ENCODE measurements at regions not wholly inside any gene's neighbourhood (a gene's known extent, or its start where the extent isn't known, plus 50 kb on each side); places are given as distances from the start of the nearest gene placed in this dataset.

- DNase-seq = no peak
Measured at GRCh38 chr6:149185799-149186357, 131.6 kb upstream of the TAB2 start.

GRCh38 chr6:149186873-149187272 lies 130.6 kb upstream of the TAB2 start:
- DNase-seq = no peak

DNA sequence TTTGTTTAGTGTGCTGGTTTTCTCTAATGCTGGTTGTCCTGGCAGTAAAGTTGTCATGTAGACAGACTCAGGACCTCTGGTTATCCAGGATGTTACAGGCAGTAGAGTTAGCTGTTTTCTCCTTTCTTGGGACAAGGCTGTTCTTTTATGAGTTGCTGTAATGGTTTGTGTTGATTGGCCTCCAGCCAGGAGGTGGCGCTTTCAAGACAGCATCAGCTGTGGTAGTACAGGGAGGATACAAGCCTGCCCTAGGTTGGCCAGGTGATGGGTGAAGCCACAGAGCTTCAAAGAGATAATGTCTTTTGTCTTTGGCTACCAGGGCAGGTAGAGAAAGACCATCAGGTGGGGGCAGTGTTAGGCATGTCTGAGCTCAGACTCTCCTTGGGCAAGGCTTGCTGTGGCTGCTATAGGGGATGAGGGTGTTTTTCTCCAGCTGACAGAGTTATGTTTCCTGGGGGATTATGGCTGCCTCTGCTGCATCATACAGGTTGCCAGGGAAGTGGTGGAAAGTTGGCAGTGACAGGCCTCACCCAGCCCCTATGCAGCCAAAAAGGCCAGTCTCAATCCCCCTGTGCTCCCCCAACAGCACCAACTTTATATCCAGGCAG lies 127.2 kb upstream of the TAB2 start:
- DNase-seq = no peak

- no peak for DNase-seq
Measured at GRCh38 chr6:149194820-149195558, 122.5 kb upstream of the TAB2 start.

DNA sequence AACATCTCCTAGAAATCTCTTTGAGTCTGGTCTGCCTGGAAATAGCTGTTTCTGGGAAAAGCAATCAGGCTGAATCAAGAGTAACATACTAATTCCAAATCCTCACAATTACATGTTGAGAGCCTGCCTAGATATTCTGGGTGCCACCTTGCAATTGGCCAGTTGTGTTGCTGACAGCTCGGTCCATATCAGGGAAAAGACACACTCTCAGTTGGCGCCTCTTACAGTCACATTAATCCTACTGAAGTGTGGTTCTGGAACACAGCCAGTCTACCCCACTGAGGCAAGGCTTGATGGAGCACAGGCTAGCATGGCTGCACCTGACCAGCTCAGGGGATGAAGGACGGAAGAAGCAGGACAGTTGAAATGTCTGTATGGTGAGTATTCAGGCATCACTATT lies 121.4 kb upstream of the TAB2 start:
- DNase-seq = no peak

- no peak for DNase-seq
Measured at GRCh38 chr6:149197482-149197881, 120.0 kb upstream of the TAB2 start.

GRCh38 chr6:149198265-149198664 lies 119.2 kb upstream of the TAB2 start:
- DNase-seq = no peak

- DNase-seq = no peak
Measured at GRCh38 chr6:149200282-149200945, 117.1 kb upstream of the TAB2 start.

- DNase-seq = no peak
Measured at GRCh38 chr6:149201068-149201655, 116.3 kb upstream of the TAB2 start.

- DNase-seq = no peak
Measured at GRCh38 chr6:149202100-149202499, 115.4 kb upstream of the TAB2 start.

DNA sequence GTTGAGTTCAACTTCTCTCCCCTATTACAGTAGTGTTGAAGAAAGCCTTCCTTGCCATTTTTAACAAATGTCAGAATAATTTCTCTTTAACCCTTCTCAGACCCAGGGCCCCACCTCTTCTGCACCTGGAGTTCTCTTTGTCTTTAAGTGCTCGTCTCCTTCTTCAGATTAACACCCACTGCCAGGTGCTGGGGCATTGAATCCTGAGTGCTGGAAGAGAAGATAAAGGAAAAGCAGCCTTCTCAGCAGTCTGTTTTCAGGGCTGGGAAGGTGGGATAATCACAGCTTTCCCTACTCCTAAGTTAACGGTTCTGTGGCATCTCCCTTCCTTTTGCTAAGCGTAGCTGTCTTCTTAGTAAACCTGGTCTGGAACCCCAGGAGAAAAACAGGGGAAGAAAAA lies 114.6 kb upstream of the TAB2 start:
- no peak for DNase-seq

GRCh38 chr6:149203509-149203908 lies 114.0 kb upstream of the TAB2 start:
- no peak for DNase-seq

GRCh38 chr6:149208134-149208601 lies 109.3 kb upstream of the TAB2 start:
- no peak for DNase-seq

- peak; percentile 56 for DNase-seq
Measured at GRCh38 chr6:149209871-149210775, 107.4 kb upstream of the TAB2 start.

DNA sequence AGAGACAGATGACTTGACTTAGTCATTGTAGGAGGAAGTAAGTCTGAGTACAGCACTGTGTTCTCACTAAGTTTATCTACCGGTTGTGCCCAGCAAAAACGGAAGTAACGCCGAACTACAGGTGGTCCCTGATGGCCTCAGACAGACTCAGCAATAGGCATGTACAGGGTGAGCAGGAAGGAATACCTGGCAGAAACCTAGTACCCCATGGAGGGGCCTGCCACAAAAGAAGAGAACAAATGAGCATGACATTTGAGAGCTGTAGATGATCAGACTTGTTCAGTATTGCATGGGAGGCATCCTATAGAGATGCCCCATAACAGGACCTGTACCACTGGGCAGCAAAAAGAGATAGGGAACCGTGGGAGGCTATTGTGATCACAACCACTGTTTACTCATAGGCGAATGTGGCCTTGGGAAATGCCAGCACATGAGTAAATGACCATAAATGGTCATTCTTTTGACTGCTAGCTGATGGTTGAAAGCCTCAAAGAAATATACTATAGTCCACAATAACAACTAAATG lies 106.4 kb upstream of the TAB2 start:
- peak; percentile 54 for DNase-seq

DNA sequence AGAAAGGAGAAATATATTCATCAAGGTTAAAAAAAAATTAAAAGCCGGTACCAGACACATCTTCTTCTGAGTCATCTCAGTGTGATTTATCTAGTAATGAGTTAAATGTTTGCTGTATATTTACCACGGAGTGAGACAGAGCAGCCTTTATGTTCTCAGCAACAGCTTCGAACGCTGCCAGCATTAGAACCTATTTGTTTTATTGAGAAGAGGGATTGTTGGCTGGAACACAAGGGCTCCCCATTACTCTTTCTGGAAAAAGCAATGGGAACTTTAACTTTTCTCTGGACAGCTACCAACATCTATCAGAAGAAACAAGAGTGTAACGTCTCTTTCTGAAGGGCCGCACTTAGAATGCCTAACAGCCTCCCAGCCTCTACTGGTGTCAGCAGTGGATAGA lies 105.3 kb upstream of the TAB2 start:
- DNase-seq = no peak

DNA sequence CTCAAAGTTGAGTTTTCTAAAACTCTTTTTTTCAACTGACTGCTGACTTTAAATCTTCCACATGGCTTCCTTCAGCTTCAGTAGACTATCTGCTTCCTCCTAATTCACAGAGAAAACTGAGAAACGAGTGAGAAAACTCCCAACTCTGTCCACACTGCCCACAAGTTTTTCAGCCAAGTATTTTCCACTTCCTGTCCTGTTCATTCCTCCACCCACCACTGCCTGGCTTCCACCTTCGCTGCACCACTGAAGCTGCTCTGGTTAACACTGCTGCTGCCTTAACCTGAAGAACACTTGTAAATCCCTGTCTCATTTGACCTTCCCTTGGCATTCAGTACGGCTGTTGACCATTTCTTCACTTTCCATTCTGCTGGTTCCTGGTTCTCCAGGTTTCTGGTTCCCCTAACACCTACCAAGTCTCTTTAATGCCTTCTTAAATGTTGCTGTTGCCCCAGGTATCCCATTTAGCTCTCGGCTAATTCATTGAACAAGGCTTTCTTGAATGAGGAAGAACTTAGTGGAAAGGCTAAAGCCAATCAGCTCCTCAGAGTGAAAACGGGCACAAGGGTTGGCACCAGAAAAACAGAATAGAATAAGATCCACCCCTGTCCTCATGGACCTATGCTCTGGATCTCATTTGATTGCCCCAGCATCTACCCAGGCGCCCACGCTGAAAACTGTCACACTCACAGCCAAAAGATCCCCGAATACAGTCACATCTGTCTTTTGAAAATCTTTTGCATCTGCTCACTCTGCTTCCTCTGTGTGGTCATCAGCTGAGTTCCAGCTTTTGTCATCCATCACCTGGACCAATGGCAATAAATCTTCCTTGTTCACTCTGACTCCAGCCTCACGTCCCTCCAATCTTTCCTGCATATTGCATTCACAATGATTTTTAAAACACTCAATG lies 104.4 kb upstream of the TAB2 start:
- no peak for DNase-seq

DNA sequence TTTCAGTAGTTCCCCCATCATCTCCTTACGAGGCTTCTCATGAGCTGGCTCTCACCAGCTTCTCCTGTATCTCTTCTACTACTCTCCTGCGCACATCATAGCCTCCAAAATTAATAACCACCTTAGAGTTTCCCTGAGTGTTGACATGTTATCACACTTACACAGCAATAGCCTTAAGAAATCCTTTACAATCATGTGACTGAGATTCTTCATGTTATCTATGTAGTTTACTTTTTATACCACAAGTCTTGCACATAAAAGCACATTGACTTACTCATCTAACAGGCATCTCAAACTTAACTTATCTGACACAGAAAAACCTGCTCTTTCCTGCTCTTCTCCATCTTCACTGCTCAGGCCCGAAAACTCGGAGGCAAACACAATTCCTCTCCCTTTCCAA lies 103.7 kb upstream of the TAB2 start:
- DNase-seq = peak; percentile 55

GRCh38 chr6:149216459-149216858 lies 101.1 kb upstream of the TAB2 start:
- no peak for DNase-seq

- no peak for DNase-seq
Measured at GRCh38 chr6:149217466-149217888, 100.0 kb upstream of the TAB2 start.

DNA sequence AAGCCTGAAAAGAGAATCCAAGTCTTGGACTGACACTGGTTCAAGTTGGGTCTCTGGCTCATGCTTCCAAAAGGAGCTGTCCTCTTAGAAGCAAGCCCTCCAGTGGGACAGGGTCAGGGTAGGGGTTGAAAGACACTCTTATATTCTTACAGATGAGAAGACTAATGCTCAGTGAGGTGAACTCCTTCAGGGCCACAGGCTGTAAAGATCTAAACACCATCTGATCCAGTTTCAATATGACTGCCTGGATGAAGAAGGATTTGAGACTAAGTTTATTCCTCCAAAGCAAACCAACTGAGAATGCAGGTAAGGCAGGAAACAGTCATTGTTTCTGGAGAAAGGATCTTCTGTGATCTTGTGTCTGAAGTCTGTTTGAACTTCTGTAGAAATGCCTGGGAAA lies 99.0 kb upstream of the TAB2 start:
- no peak for DNase-seq
